Pons (tissue), 1 donor: ENCODE measurements at regions not wholly inside any gene's neighbourhood (a gene's known extent, or its start where the extent isn't known, plus 50 kb on each side); places are given as distances from the start of the nearest gene placed in this dataset.
A peak's percentile ranks its signal among the peaks of the same experiment; 100 is the strongest.
"Not testable (repeated sequence)": the region's sequence is repeated elsewhere in the genome, so short reads cannot be mapped to it uniquely, and the experiment has no call there.

Experiments used
- DNase-seq: peaks from one replicate; pipeline ENCODE4 v3.0.0-alpha.2; 2016; ENCODE audit warnings: low spot score

DNA sequence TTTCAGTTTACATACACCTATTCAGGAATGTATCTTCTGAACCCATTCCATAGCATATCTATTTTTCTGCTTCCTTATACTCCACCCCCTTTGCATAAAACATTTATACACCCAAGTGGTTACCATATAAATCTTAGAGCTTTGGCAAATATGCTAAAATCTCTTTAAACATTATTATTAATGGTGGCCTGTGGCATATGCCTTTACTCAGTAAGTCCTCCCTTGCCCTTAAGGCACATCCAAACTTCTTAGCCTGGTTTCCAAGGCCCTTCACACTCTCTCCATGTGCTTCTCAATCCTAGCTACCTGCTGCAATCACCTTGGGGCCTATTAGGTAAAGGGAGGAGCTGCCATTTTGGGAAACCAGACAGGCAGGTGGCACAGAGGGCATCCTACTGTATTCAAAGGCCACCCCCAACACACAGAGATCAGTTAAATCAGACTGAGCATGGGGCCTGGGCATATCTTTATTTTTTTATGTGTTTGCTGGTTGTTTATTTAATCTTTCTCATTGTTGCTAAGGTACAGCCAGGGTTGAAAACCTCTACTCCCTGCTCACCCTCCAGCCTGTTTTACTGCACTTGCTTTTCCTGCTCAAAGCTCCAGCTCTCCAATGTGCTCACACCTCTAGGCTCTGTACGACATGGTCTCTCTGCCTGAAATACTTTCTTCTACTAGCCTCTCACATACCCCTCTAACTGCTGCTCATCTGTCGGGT is 242.8 kb upstream of the HNRNPA3 start:
- no peak for DNase-seq

DNA sequence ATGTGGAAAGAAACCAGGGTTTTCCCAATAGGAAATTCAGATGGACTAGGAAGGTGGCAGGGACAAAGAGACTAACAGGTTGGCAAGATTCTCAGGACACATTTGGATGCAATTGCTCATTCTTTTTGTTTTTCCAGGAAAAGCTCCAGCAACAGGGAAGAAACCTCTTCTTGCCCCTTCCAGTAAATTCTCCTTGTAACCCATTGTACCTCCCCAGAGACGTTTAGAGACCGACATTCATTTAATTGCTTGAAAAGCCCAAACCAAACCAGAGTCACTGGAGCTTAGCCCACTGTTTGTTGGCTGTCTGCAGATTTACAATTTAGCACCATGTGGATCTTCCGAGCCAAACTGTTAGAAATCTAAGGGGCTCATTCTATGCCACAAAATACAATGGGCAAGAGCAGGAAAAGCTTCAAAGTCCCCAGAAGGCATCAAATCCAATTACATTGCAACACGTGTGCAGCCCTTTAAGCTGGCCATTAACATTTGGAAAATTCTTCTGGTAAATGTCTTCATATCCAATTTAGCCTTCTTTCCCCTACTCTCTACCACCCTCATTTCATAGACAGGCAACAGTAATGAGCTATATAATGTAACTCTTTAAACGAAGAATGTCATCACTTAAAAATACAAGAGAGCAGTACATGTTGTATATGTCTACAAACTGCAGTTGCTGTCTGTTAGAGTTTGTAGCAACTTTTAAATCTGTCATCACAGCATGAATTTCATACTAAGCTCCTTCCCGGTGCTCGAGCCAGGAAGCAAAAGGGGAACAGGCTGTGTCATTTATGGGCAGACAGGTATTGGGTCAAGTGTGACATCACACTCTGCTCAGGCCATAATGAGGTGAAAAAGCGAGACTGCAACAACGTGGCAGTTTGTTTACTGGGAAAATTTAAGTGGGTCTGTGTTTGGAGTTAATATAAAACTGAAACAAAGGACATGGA is 235.6 kb upstream of the HNRNPA3 start:
- peak; percentile 32 for DNase-seq

DNA sequence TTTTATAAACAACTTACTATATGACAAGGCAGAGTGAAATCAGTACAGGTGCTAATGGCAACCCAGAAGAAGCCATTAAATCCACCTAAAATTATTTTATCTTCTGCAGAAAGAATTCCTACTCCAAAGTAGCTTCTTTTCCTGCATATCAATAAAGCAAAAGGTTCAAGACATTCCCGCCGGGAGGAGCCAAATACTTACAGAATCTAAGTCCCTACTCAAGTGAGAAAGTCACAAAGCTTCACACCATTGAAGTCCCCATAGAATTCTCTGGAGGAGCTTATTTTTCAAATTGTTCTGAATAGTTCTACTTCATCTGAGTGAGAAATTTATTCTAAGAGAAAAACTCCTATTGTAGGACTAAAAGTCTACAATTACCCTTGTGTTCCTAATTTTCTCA is 233.7 kb upstream of the HNRNPA3 start:
- no peak for DNase-seq

DNA sequence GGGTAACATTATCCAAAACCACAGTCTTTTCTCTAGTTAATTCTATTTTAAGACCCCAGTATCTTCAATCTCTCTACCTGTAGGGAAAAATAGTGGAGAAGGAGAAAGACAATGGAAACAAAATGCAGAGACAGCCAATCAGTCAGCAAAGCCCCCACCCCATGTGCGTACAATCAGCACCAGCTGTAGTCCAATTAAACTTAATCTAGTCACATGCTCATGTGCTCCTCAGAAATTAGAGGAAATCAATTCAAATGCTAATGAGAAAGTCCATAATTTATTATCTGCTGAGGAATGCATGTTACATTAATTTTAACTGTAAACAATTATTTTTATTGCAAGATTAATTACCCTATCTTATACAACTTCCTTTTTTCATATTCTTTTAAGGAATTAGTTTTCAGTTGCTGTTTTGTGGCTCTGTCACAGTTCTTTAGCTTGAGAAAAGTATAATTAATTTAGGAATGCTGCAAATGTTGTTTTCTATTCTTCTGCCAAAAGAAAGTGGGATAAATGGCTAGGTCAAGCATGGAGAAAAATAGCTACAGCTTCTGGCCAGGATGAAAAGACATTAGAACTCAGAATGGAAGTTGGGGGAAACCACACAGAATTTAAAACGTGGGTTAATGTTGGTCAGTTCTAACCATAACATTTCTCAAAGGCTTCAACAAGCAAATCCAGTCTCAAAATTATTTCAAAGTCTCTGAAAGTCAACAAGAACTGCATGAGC is 232.4 kb upstream of the HNRNPA3 start:
- DNase-seq: no peak

DNA sequence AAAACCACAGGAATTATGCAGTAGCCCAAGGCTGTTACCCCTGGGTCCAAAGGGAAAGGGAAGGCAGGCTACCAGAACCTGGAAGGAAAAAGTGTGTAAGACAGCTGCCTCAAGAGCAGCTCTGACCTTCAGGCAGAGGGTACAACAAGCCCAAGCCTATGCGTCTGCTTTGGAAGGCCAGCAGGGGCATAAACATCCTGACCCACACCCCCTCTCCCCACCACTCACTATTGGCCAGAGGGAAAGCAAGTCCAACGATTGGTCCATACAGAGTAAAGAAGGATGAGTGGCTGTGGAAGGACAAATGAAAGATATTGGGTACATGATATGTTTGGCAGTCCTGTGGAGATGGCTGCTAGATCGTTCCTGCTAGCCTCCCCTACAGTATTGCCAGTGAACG is 227.6 kb upstream of the HNRNPA3 start:
- DNase-seq: no peak

DNA sequence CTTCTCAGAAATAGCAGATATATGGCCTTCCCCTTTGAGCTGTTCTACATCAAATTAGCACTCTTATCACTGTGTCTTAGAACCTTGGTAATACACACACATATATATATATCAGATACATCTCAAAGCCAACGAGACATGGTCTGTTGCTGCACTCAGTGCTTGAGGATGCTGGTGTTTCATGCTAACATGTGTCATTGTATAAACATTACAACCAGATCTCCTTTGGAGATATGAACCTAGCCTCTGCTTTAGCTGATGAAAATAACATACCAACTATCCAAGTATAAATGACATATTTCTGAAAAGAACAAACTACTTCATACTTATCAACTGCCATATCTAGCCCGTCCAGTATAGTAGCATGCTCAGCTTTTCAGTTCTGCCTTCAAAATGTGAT is 226.7 kb upstream of the HNRNPA3 start:
- no peak for DNase-seq

DNA sequence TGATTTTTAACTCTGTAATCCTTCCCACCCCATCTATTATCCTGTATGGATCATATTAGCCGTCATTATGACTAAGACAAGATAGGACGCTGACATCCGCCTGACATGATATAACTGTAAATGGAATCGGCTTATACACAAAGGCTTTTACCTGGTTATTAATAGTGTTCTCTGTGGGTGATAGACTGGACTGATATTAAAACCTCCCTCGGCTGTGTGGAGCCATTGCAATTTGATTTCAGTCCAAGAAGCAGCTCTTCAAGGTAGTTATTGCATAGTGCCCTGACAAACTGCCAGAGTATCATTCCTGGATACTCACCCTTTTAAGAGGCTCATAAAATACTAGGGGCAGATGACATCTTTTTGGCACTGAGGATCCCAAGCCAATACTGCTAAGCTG is 226.1 kb upstream of the HNRNPA3 start:
- no peak for DNase-seq

DNA sequence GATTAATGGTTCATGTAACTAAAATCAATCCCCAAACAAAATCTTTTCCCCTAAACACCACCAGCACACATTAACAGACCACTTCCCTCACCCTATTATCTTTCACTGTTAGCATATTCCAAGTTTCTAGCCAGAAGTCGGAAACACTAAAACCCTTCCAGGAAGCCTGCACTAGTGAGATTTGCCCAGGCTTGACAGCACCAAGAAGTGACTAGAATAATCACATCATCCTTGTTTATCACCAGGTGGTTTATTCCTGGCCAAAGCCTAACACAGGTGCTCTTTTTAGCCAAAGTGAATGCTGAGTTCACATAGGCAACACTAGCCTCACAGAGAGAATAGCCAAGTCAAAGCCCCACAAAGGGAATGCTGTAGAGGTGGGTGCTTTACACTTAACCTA is 221.2 kb upstream of the HNRNPA3 start:
- DNase-seq: no peak

DNA sequence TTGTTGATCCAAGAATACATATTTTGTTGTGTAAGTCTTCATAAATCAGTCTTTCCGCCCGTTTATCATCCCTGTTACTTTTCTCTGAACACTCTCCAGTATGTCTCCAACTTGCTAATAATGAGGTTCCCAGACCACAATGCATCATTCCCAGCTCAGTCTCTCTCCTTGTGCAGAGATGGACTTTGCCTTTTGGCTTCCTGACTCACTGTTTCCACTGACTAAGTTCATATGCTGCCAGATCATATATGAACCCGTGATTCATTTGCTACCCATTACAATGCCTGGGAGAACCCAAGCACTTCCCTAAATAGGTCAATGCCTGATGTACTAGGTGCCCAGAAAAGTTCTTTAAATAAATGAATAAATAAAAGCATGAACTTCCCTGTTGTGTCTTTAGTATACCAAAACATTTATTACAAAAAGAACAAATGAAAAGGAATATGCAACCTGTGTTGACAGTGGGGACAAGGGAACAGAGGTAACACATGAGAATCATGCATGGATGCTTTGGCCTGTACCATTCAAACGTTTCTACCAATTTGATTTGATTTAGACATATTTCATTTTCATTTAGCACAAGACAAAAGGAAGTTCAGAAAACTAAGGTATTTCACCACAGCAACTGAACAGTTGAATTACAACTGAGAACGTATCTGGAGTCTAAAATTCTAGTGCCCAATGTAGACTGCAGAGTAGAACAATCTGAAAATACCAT is 215.4 kb upstream of the HNRNPA3 start:
- DNase-seq: no peak

DNA sequence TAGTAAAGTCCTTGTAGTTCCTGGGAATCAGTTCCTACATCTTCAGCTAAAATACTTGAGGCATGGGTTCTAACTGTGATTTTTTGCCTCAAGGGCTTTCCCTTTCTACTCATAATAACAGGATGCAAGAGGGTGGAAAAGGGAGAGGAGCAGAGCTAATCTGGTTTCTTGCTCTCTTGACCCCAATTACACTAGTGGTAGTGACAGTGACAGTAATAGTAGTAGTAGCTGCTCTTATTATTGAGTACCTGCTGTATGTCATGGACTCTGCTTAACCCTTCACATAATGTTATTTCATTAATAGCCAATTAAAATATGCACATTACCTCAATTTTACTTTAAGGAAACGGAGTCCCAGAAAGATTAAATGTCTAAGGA is 214.8 kb upstream of the HNRNPA3 start:
- no peak for DNase-seq

DNA sequence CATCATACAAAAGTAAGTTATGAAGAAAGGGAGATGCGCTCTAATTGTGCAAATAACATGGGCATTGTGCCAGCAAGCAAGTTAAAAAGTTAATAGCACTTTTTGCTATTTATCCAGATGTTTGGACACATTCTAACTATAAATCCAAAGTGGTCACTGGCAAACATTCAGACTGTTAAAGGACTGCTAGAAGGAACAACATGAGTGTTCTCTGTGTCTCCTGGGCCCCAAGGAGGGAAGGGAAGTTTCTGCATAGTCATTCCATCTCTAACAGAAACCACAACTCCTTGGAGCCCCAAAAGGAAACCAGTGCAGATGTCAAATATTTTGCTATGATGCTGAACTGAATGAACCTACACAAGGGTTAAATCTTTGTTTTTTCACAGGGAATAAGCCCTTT is 213.3 kb upstream of the HNRNPA3 start:
- no peak for DNase-seq

DNA sequence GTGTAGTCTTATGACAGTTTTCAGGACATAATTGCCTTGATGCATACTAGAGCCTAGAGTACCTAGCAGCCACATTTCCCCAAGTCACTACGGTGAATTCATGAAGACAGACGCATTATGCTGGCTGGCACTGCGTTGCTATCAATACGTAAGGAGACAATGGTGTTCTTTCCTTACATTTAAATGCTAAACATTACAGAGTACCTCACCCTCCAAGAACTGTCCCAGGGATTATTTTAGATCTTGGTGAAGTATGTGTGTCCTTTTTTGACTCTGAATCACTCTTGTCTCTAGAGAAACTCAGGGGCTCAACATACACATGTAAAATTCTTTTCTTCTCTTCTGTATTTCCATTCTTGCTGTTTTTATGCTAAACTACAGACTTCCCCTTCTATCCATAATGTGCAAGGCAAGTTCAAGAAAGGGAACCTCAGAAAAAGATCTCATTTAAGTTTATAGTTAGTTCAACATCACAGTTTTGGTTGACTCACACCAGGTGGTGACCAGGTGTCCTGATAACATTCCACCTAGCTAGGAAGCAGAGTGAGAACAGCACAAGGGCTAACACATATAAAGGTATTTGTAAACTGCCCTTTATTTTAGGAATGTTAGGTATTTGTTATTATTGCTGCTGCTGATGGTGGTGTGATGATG is 212.4 kb upstream of the HNRNPA3 start:
- no peak for DNase-seq

DNA sequence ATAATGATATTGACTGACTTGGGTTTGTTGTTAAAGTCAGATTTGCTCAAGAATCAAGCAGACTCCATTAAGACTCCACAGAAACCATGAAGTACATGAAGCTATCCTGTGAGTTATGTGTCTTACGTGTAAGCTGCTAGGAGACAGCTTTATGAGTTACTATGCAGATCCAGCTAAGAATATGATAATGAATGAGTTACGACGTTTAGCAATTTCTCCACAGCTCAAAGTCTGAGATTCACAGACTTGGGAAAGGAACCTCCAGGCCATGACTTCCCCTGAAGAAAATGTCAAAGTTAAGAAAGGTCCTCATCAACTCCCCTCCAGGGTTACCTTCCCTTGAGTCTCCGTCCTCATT is 211.9 kb upstream of the HNRNPA3 start:
- DNase-seq: no peak

DNA sequence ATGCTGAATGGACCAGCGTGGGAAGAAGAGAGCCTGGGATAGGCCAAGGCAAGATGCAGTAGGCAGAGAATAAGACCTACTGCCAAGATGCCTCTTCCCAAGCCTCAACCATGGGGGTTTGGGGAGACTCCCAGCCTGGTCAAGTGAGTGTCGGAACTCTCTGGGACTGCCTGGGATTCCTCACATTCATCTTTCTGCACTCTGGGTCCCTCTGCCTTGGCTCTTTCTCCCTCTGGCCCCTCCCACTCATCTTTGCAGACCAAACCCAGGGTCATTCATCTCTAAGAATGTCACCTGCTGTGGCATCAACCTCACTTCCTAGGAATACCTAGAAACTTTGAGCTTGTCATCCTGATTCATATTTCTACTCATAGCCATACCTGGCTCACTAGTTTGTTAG is 211.3 kb upstream of the HNRNPA3 start:
- no peak for DNase-seq

DNA sequence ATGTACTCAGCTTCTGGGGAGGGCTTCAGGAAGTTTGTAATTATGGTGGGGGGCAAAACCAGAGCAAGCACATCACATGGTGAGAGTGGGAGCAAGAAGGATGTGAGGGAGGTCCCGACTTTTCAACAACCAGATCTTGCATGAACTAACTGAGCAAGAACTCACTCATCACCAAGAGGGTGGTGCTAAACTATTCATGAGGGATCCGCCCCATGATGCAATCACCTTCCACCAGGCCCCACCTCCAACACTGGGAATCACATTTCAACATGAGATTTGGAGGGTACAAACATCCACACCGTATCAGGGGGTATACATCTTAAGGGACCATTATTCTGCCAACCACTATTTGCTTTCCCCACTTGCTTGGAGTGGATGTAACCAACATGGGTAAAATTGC is 209.6 kb upstream of the HNRNPA3 start:
- no peak for DNase-seq

DNA sequence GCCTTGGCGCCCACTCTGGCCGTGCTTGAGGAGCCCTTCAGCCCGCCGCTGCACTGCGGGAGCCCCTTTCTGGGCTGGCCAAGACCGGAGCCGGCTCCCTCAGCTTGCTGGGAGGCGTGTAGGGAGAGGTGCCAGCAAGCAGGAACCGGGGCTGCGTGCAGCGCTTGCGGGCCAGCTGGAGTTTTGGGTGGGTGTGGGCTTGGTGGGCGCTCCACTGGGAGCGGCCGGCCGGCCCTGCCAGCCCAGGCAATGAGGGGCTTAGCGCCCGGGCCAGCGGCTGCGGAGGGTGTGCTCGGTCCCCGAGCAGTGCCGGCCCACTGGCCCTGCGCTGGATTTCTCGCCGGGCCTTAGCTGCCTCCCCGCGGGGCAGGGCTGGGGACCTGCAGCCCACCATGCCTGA is 204.9 kb upstream of the HNRNPA3 start:
- DNase-seq: not testable (repeated sequence)

DNA sequence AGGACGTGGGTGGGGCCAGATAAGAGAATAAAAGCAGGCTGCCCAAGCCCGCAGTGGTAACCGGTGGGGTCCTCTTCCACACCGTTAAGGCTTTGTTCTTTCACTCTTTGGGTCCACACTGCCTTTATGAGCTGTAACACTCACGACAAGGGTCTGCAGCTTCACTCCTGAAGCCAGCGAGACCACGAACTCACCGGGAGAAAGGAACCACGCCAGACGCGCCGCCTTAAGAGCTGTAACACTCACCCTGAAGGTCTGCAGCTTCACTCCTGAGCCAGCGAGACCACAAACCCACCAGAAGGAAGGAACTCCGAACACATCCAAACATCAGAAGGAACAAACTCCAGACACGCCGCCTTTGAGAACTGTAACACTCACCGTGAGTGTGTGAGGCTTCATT is 203.9 kb upstream of the HNRNPA3 start:
- DNase-seq: not testable (repeated sequence)

DNA sequence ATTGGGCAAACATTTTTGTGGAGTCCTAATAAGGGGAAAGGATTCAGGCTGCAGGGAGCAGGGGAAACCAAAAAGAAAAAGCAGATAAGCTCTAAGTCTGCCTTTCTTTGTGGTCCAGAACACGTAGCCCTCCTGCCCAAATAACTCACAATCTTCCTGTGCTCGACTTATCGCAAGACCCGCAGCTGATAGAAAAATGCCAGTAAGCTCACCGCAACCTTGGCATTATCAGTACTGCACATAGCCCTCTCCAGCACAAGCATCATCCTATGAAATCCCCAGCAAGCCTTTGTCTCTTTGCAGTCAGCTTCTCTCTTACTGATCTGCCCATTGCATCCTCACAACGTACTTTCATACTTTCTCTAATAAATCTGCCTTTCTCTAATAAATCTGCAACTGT is 202.4 kb upstream of the HNRNPA3 start:
- DNase-seq: no peak

DNA sequence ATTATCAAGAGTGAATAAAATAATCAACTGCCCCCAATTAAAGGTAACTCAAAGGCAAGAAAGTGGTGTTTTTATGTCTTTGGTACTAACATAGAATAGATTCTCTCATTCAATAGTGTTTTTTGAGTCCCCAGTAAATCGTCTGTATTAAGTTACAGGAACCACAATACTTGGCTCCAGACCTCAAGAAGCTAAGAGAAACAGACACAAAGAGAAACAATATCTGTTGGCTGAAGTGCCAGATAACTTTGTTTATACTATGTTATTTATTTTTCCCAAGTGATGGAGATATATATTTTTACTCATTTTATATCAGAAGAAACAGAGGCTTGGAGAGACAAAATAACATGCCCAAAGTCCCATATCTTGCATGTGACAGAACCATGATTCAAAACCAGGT is 201.7 kb upstream of the HNRNPA3 start:
- DNase-seq: no peak

DNA sequence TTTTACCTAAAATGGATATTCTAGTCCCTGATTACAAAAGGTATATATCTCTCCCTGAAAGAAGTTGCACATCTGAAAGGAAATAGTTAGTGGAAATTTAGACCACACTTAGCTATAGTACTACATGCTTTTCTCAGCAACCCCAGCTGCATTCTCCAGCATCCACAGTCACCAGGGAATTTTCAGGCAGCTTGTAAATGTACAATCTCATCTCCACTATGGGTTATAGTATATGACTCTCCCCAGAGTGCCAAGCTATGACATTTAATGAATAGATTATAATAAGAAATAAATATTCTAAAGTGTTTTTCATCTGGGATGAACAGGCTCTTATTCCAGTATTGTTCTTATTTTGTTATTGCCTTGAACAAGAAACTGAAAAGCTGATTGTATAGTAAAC is 197.6 kb upstream of the HNRNPA3 start:
- DNase-seq: no peak

DNA sequence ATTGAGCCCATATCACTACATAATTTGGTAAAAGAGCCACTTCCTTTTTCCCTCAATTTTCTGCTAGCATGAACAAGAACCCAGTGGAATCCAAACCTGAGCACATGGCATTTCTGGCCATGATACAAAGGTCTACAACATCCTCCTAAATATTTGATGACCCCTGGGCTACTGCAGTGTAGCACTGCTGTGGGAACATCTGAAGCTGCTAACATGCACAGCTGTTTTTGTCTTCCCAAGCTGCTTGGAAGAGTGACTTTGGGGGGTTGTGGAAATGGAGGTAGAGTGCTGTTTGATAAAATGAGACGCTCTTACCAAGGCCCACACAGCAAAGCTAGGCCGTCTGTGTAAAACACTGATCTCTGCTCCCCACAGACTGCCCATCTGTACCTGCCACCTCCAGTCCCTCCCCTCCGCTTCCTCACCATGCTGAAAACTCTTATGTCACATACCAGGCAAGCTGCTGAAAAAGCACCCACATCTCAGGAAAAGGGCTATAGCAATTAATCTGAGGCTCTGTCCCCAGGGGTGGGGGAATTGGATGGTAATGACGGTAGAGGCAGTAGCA is 197.2 kb upstream of the HNRNPA3 start:
- DNase-seq: no peak
